Stimulated activated CD4-positive, alpha-beta T cell treated with anti-CD3 and anti-CD28 coated beads, Interleukin-1b, Interleukin-23, amount 100 ng/mL, for 48 hours (primary cell): ENCODE measurements at regions not wholly inside any gene's neighbourhood (a gene's known extent, or its start where the extent isn't known, plus 50 kb on each side); places are given as distances from the start of the nearest gene placed in this dataset.

Source experiments
- DNase-seq: peaks from one replicate; pipeline ENCODE4 v3.0.0-alpha.2; 2020

GRCh38 chr2:30371772-30372373, 75.2 kb upstream of the LCLAT1 start:
- DNase-seq = peak; percentile 15

- no peak for DNase-seq
These were observed 74.2 kb upstream of the LCLAT1 start for GRCh38 chr2:30372826-30373225.

GRCh38 chr2:30373881-30374302, 73.2 kb upstream of the LCLAT1 start:
- no peak for DNase-seq

GRCh38 chr2:30374380-30374779, 72.7 kb upstream of the LCLAT1 start:
- DNase-seq = no peak

- DNase-seq = no peak
These were observed 71.1 kb upstream of the LCLAT1 start for GRCh38 chr2:30375915-30376314.

GRCh38 chr2:30379481-30379880, 67.6 kb upstream of the LCLAT1 start:
- no peak for DNase-seq

- DNase-seq = no peak
These were observed 66.2 kb upstream of the LCLAT1 start for GRCh38 chr2:30380824-30381223.

GRCh38 chr2:30382162-30382783, 64.8 kb upstream of the LCLAT1 start:
- DNase-seq = no peak

- DNase-seq = no peak
These were observed 64.1 kb upstream of the LCLAT1 start for GRCh38 chr2:30382995-30383394.

- DNase-seq = no peak
These were observed 61.7 kb upstream of the LCLAT1 start for GRCh38 chr2:30385327-30385726.

GRCh38 chr2:30392097-30392496, 54.9 kb upstream of the LCLAT1 start:
- DNase-seq = no peak

GRCh38 chr2:30393510-30393909, 53.5 kb upstream of the LCLAT1 start:
- DNase-seq = no peak

GRCh38 chr2:30394096-30394495, 53.0 kb upstream of the LCLAT1 start:
- no peak for DNase-seq

GRCh38 chr2:30396436-30397232, 50.4 kb upstream of the LCLAT1 start:
- DNase-seq = no peak
